HepG2 (cell line): ENCODE measurements at regions not wholly inside any gene's neighbourhood (a gene's known extent, or its start where the extent isn't known, plus 50 kb on each side); places are given as distances from the start of the nearest gene placed in this dataset.

ENCODE experiments used
- ATAC-seq: fragments of 200-7000 bp; cut with Tn5 transposase; 3 replicates; pipeline ENCODE4 v1.9.1; 2020; ENCODE audit warnings: mild to moderate bottlenecking, moderate library complexity
- BruUV-seq: library from RNA; stranded (reverse); fragments of 400-500 nt; replicated peaks from 2 replicates; lab custom pipeline; 2021; lab: Mats Ljungman, UMichigan
- CTCF ChIA-PET: fragments of 300-600 bp; formaldehyde crosslinking; extraction: SDS; loops from one replicate; lab custom pipeline; 2021; ENCODE audit warnings: low total read pairs, inconsistent platforms, low intra/inter-chr PET ratio; lab: Yijun Ruan, JAX
- POLR2A ChIA-PET: fragments of 350-600 bp; sonication (Branson Sonifier 250); formaldehyde crosslinking; loops from one replicate; lab custom pipeline; 2020; ENCODE audit warnings: antibody characterized with exemption, inconsistent platforms; lab: Yijun Ruan, JAX
- DNase-seq: peaks from one replicate; pipeline ENCODE4 v3.0.0-alpha.2; 2015; ENCODE audit warnings: low spot score
- FAIRE-seq: peaks from 3 replicates; lab custom pipeline; 2011; peaks lifted over from hg19 to GRCh38; lab: Jason Lieb, UNC
- H2AFZ ChIP-seq: one replicate; pipeline ENCODE4 v1.6.1; 2011; ENCODE audit warnings: low read length, inconsistent platforms
- H3K27ac ChIP-seq: fragments of 300-600 bp; 3 replicates; pipeline ENCODE4 v1.8.0; 2011; ENCODE audit warnings: mixed run types, mild to moderate bottlenecking, mixed read lengths, low read length, inconsistent platforms; ENCODE audit not compliant: insufficient read depth; ENCODE audit errors: extremely low read length
- H3K27me3 ChIP-seq, 2 experiments: fragments of 200-600 bp in 1 of 2; 2 replicates in 1 of 2; 3 replicates in 1 of 2; pipeline versions ENCODE4 v1.6.0 to v1.8.0; 2011; ENCODE audit warnings: low read length in 2 of 2, mild to moderate bottlenecking in 2 of 2, moderate library complexity in 2 of 2, inconsistent platforms in 1 of 2; ENCODE audit not compliant: insufficient read depth in 2 of 2, control insufficient read depth in 1 of 2
- H3K36me3 ChIP-seq, 2 experiments: fragments of 200-600 bp in 1 of 2; replicated peaks in 1 of 2; 2 replicates in 1 of 2; 3 replicates in 1 of 2; pipeline versions ENCODE4 v1.5.1 to v1.8.0; 2011; ENCODE audit warnings: low read length in 2 of 2, inconsistent platforms in 1 of 2; ENCODE audit not compliant: insufficient read depth in 2 of 2, control insufficient read depth in 1 of 2
- H3K4me1 ChIP-seq: 2 replicates; pipeline ENCODE4 v1.5.1; 2012; ENCODE audit warnings: low read length, inconsistent platforms; ENCODE audit not compliant: insufficient read depth
- H3K4me2 ChIP-seq: 2 replicates; pipeline ENCODE4 v1.6.0; 2011; ENCODE audit warnings: low read depth, low read length, inconsistent platforms
- H3K4me3 ChIP-seq, 3 experiments: fragments of 200-600 bp in 1 of 3; sonication (generic), shearing (Covaris generic) in 1 of 3; replicated peaks in 1 of 3; 2 replicates each; pipeline ENCODE4 v1.5.1; 2011 to 2016; ENCODE audit warnings: low read length in 3 of 3, inconsistent platforms in 2 of 3, low read depth in 2 of 3, mild to moderate bottlenecking in 2 of 3, control low read depth in 1 of 3, mixed read lengths in 1 of 3; ENCODE audit not compliant: insufficient read depth in 1 of 3
- H3K79me2 ChIP-seq: one replicate; pipeline ENCODE4 v1.6.1; 2011; ENCODE audit warnings: low read length, inconsistent platforms; ENCODE audit not compliant: insufficient read depth
- H3K9ac ChIP-seq: 2 replicates; pipeline ENCODE4 v1.6.0; 2011; ENCODE audit warnings: mild to moderate bottlenecking, low read depth, low read length, inconsistent platforms; ENCODE audit not compliant: insufficient read depth
- H3K9me3 ChIP-seq: 2 replicates; pipeline ENCODE4 v1.5.1; 2012; ENCODE audit warnings: mild to moderate bottlenecking, low read length
- H4K20me1 ChIP-seq: 2 replicates; pipeline ENCODE4 v1.6.0; 2011; ENCODE audit warnings: inconsistent platforms, mild to moderate bottlenecking, low read length, moderate library complexity; ENCODE audit not compliant: insufficient read depth
- CBX1 ChIP-seq: IDR thresholded peaks from one replicate; pipeline ENCODE4 v1.6.1; 2016; ENCODE audit warnings: antibody characterized with exemption, low read depth
- CHD2 ChIP-seq: IDR thresholded peaks from 2 replicates; pipeline ENCODE4 v1.6.1; 2011; ENCODE audit warnings: low read depth, low read length, improper control_type of control experiment
- ELF4 ChIP-seq: sonication (generic); formaldehyde crosslinking; IDR thresholded peaks from 2 replicates; pipeline ENCODE4 v1.5.0; 2020; ENCODE audit warnings: missing genetic modification reagents, mild to moderate bottlenecking, moderate library complexity, borderline replicate concordance
- HMG20A ChIP-seq: IDR thresholded peaks from 2 replicates; pipeline ENCODE4 v1.6.1; 2016; ENCODE audit warnings: borderline replicate concordance
- KDM1A ChIP-seq: IDR thresholded peaks from 2 replicates; pipeline ENCODE4 v1.6.1; 2016; ENCODE audit warnings: missing compliant biosample characterization
- KDM5A ChIP-seq: fragments of 200-600 bp; sonication (generic); IDR thresholded peaks from 2 replicates; pipeline ENCODE4 v1.7.0; 2018; ENCODE audit warnings: antibody characterized with exemption, mild to moderate bottlenecking, low read length, borderline replicate concordance
- MED1 ChIP-seq: sonication (generic); formaldehyde crosslinking; IDR thresholded peaks from 2 replicates; pipeline ENCODE4 v1.4.0; 2020; ENCODE audit warnings: missing genetic modification reagents
- MEIS1 ChIP-seq: sonication (generic); formaldehyde crosslinking; IDR thresholded peaks from 2 replicates; pipeline ENCODE4 v1.9.0; 2021; ENCODE audit warnings: mild to moderate bottlenecking, missing genetic modification reagents, moderate library complexity, borderline replicate concordance
- MZF1 ChIP-seq: sonication (generic); formaldehyde crosslinking; IDR thresholded peaks from 2 replicates; pipeline ENCODE4 v1.8.1; 2023; ENCODE audit warnings: mild to moderate bottlenecking, missing genetic modification reagents, borderline replicate concordance
- NPAS2 ChIP-seq: sonication (generic); formaldehyde crosslinking; IDR thresholded peaks from 2 replicates; pipeline ENCODE4 v1.8.0; 2022; ENCODE audit warnings: mild to moderate bottlenecking, missing genetic modification reagents, borderline replicate concordance
- PITX1 ChIP-seq: sonication (generic); formaldehyde crosslinking; IDR thresholded peaks from 2 replicates; pipeline ENCODE4 v1.5.1; 2020; ENCODE audit warnings: mild to moderate bottlenecking, missing genetic modification reagents
- PRPF4 ChIP-seq: fragments of 200-400 bp; formaldehyde crosslinking; IDR thresholded peaks from 2 replicates; pipeline ENCODE4 v1.6.1; 2016; ENCODE audit warnings: low read length, low read depth; ENCODE audit not compliant: poor library complexity, severe bottlenecking
- RBFOX2 ChIP-seq: fragments of 200-400 bp; formaldehyde crosslinking; IDR thresholded peaks from 2 replicates; pipeline ENCODE4 v1.6.1; 2017; ENCODE audit warnings: low read depth, mild to moderate bottlenecking, low read length
- TP53 ChIP-seq: sonication (generic); formaldehyde crosslinking; conservative IDR thresholded peaks from 2 replicates; pipeline ENCODE4 v1.4.0; 2020; ENCODE audit warnings: missing genetic modification reagents
- TSC22D2 ChIP-seq: sonication (generic); formaldehyde crosslinking; IDR thresholded peaks from 2 replicates; pipeline ENCODE4 v1.5.1; 2020; ENCODE audit warnings: missing genetic modification reagents, mild to moderate bottlenecking, borderline replicate concordance
- ZNF232 ChIP-seq: sonication (generic); formaldehyde crosslinking; IDR thresholded peaks from 2 replicates; pipeline ENCODE4 v1.4.0; 2020; ENCODE audit warnings: missing genetic modification reagents, borderline replicate concordance
- ZNF34 ChIP-seq: sonication (generic); formaldehyde crosslinking; IDR thresholded peaks from 2 replicates; pipeline ENCODE4 v1.4.0; 2020; ENCODE audit warnings: mild to moderate bottlenecking, missing genetic modification reagents, borderline replicate concordance
- ZNF510 ChIP-seq: sonication (generic); formaldehyde crosslinking; IDR thresholded peaks from 2 replicates; pipeline ENCODE4 v1.4.0; 2020; ENCODE audit warnings: low read depth, mild to moderate bottlenecking, missing genetic modification reagents
- ZNF713 ChIP-seq: sonication (generic); formaldehyde crosslinking; IDR thresholded peaks from 2 replicates; pipeline ENCODE4 v1.4.0; 2020; ENCODE audit warnings: mild to moderate bottlenecking, missing genetic modification reagents
- ZNF816 ChIP-seq: sonication (generic); formaldehyde crosslinking; IDR thresholded peaks from 2 replicates; pipeline ENCODE4 v1.8.0; 2022; ENCODE audit warnings: missing genetic modification reagents, mild to moderate bottlenecking, borderline replicate concordance
- WGBS: methylation state at CpG from one replicate; pipeline ENCODE4 v1.1.6; 2017; ENCODE audit warnings: low lambda C conversion rate; 5-methylcytosine and 5-hydroxymethylcytosine counted together
- in situ Hi-C: cut with HindIII; loops from 2 replicates; pipeline ENCODE4 v1.10.0; 2017; ENCODE audit warnings: low pct_unique_long_range_greater_than_20kb; ENCODE audit not compliant: extremely low pct_ligation_motif_present
- intact Hi-C: fragments of 100-400 bp; cut with micrococcal nuclease; formaldehyde crosslinking; loops from one replicate; pipeline ENCODE4 v1.10.0; 2022; ENCODE audit not compliant: unreplicated experiment
- TF ChIP-seq, protein P1 (sequence below), 2 experiments: sonication (generic) in 1 of 2; formaldehyde crosslinking in 1 of 2; IDR thresholded peaks; 2 replicates each; pipeline versions ENCODE4 v1.5.1 to v1.6.1; 2011 to 2020; ENCODE audit warnings: borderline replicate concordance in 1 of 2, low read depth in 1 of 2, low read length in 1 of 2, mild to moderate bottlenecking in 1 of 2, missing genetic modification reagents in 1 of 2, moderate library complexity in 1 of 2

DNA sequence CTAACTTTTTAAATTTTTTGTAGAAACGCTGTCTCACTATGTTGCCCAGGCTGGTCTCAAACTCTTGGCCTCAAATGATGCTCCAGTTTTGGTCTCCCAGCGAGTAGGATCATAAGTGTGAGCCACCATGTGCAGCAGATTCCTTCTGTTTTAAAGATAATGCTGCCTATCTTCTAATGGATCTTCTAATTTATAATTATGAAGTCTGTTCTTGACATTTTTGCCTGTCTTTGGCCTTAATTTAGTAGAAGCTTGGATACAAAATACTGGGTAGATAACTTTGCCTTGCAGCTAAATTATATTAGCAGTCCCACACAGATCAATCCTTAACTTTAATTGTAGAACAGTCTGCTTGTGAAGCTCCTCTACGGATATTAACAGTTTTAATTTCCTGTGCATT lies 566.6 kb upstream of the CDH8 start:
- no TSS peak for BruUV-seq
- Histone ChIP-seq H3K4me1 (no peaks in the 10 kb centered on the region), H3K4me3 (no peak overlapping the region), H3K4me2 (no peak overlapping the region), H2AFZ (no peak overlapping the region), H4K20me1 (no peaks in the 10 kb centered on the region), H3K27me3 (no peaks in the 10 kb centered on the region), H3K36me3 (no peaks in the 10 kb centered on the region)
- in situ Hi-C loops (no loop called here), intact Hi-C loops (no loop called here)
- FAIRE-seq: no peak
- WGBS: 0% methylated on average over 3 of the region's 3 CpGs
- TF ChIP-seq HMG20A: no peak
- TF ChIP-seq KDM5A: no peak
- no peak for TF ChIP-seq CBX1
- no peak for TF ChIP-seq KDM1A
- TF ChIP-seq CHD2: no peak
- TF ChIP-seq, all 625 proteins: peak for 0
- POLR2A ChIA-PET: no interaction called here
- H3K9me3 ChIP-seq: peaks cover 96% of the 10 kb centered on the region
- H3K9ac ChIP-seq: no peak overlapping the region
- no peak for ATAC-seq
- H3K27ac ChIP-seq: no peak overlapping the region
- CTCF ChIA-PET: no interaction called here
- no peaks in the 10 kb centered on the region for H3K79me2 ChIP-seq
- DNase-seq: no peak

DNA sequence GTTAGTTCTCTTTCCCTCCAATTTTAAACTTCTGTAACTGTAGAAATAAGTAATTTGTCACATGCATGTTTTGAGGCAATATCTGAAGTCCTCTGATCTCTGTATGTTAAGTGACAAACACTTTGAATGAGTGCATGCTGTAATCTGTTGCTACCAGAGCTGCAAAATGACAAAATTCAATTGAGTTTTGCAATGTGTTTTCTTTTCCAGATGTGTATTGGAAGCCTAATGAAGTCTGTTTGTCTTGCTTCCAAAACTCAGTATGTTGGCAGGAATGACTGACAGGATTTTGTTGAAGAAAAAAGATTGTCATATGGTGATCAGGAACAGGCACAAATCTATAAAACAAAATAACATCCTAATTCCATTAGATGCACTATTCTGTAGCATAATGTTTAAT lies 561.6 kb upstream of the CDH8 start:
- H3K27ac ChIP-seq: no peak overlapping the region
- DNase-seq (no peak), FAIRE-seq (no peak), ATAC-seq (no peak)
- H4K20me1 ChIP-seq: no peaks in the 10 kb centered on the region
- no peaks in the 10 kb centered on the region for H3K4me1 ChIP-seq
- intact Hi-C loops: no loop called here
- no peak overlapping the region for H3K4me3 ChIP-seq
- no peak overlapping the region for H3K9ac ChIP-seq
- H3K36me3 ChIP-seq: no peaks in the 10 kb centered on the region
- BruUV-seq: no TSS peak
- ChIA-PET POLR2A (no interaction called here), CTCF (no interaction called here)
- peaks cover 93% of the 10 kb centered on the region for H3K9me3 ChIP-seq
- in situ Hi-C loops: no loop called here
- H2AFZ ChIP-seq: no peak overlapping the region
- no peak overlapping the region for H3K4me2 ChIP-seq
- H3K27me3 ChIP-seq: no peaks in the 10 kb centered on the region
- H3K79me2 ChIP-seq: no peaks in the 10 kb centered on the region
- TF ChIP-seq ZNF510: no peak
- no peak for TF ChIP-seq PITX1
- no peak for TF ChIP-seq MED1 (CRISPR knock-in tag)
- TF ChIP-seq ZNF816 (CRISPR knock-in tag): no peak
- no peak for TF ChIP-seq MEIS1
- no peak for TF ChIP-seq ELF4 (CRISPR knock-in tag)
- TF ChIP-seq MZF1 (CRISPR knock-in tag): no peak
- no peak for TF ChIP-seq TSC22D2 (CRISPR knock-in tag)
- no peak for TF ChIP-seq PRPF4
- TF ChIP-seq ZNF232 (CRISPR knock-in tag): no peak
- no peak for TF ChIP-seq NPAS2 (CRISPR knock-in tag)
- no peak for TF ChIP-seq TP53
- TF ChIP-seq, protein P1, sequence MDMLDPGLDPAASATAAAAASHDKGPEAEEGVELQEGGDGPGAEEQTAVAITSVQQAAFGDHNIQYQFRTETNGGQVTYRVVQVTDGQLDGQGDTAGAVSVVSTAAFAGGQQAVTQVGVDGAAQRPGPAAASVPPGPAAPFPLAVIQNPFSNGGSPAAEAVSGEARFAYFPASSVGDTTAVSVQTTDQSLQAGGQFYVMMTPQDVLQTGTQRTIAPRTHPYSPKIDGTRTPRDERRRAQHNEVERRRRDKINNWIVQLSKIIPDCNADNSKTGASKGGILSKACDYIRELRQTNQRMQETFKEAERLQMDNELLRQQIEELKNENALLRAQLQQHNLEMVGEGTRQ (IDR thresholded peaks at IDR 0.05; ENCODE audit: low read depth, low read length): no peak
- TF ChIP-seq, protein P1 (CRISPR knock-in tag; IDR thresholded peaks at IDR 0.05; ENCODE audit: borderline replicate concordance): no peak
- no peak for TF ChIP-seq RBFOX2
- TF ChIP-seq ZNF34: no peak
- no peak for TF ChIP-seq ZNF713
